ENCODE measurements at regions not wholly inside any gene's neighbourhood (a gene's known extent, or its start where the extent isn't known, plus 50 kb on each side); places are given as distances from the start of the nearest gene placed in this dataset.

DNA sequence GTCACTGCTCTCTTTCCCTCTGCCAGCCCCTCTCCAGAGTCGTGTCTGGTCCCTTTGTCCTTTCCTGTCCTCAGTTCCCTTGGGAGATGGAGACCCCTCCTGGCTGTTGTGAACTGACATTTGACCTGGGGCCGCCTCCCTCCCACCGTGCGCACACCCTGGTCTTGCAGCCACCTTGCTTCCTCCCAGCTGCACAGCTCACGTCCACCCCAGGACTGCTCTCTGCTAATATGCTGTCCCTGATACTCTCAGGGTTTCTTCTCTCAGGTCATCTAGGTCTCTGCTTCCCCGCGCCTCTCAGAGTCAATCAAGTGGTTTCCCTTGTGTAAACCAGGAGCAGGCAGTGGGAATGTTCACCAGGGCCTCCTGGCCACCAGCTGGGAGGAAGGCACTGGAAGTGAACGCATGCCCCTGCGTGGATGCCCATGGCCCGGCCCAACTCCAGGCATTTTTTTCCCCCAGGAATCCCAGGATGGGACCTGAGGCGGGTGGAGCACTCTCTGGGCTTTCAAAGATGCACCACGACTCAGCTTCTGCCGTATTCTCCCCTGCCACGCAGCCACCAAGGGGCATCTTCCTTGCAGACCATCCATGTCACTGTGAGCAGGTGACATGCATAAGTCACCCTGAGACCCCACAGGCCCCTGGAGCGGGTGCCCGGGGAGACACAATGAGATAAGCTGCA lies 142.4 kb downstream of the OLFM1 start:
- H3K4me3 ChIP-seq (ENCODE audit: low read length, poor library complexity, severe bottlenecking), result no peak overlapping the region
- TF ChIP-seq, protein P1, sequence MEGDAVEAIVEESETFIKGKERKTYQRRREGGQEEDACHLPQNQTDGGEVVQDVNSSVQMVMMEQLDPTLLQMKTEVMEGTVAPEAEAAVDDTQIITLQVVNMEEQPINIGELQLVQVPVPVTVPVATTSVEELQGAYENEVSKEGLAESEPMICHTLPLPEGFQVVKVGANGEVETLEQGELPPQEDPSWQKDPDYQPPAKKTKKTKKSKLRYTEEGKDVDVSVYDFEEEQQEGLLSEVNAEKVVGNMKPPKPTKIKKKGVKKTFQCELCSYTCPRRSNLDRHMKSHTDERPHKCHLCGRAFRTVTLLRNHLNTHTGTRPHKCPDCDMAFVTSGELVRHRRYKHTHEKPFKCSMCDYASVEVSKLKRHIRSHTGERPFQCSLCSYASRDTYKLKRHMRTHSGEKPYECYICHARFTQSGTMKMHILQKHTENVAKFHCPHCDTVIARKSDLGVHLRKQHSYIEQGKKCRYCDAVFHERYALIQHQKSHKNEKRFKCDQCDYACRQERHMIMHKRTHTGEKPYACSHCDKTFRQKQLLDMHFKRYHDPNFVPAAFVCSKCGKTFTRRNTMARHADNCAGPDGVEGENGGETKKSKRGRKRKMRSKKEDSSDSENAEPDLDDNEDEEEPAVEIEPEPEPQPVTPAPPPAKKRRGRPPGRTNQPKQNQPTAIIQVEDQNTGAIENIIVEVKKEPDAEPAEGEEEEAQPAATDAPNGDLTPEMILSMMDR (conservative IDR thresholded peaks at IDR 0.05; ENCODE audit: low read length), result no peak
- TF ChIP-seq EZH2phosphoT487 (IDR thresholded peaks at IDR 0.05; ENCODE audit: borderline replicate concordance), result no peak

DNA sequence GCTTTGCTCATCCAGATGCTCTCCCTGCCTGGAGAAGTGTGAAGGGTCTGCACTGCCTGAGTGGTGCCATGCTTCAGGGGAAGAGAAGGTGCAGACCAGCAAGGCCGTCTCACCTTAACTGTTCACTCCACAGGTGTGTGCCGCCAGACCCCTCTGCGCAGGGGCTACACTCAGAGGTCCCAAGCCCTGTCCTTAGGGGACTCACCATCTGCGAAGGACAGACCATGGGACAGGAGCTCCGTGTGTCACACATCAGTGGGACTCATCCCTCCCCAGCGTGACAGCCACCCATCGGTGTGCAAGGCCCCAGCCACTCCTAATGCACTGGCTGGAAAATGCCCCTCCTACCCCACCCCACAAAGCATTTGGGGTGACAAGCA lies 142.9 kb downstream of the OLFM1 start:
- Histone ChIP-seq H3K36me3 (ENCODE audit: insufficient read depth, low read length) (no peaks in the 10 kb centered on the region), H2AFZ (ENCODE audit: low read length) (no peak overlapping the region), H3K4me3 (ENCODE audit: low read length, poor library complexity, severe bottlenecking) (no peak overlapping the region), H4K20me1 (ENCODE audit: insufficient read depth, low read length, poor library complexity, severe bottlenecking) (no peaks in the 10 kb centered on the region), H3K9me2 (replicated peaks; ENCODE audit: low read depth, low read length) (no peaks in the 10 kb centered on the region), H3K4me2 (ENCODE audit: low read depth, low read length, poor library complexity, severe bottlenecking) (no peak overlapping the region), H3K9ac (ENCODE audit: low read depth, low read length, poor library complexity, severe bottlenecking) (no peak overlapping the region), H3K4me1 (ENCODE audit: insufficient read depth, low read length, poor library complexity, severe bottlenecking) (peaks cover 21% of the 10 kb centered on the region), H3F3A (ENCODE audit: low read depth) (no peaks in the 10 kb centered on the region), H3K9me3 (ENCODE audit: insufficient read depth, low read depth, low read length) (no peaks in the 10 kb centered on the region; the same call in 1 of the 2 replicates), H3K27me3 (ENCODE audit: insufficient read depth, low read length, poor library complexity, severe bottlenecking) (no peaks in the 10 kb centered on the region), H3K79me2 (ENCODE audit: insufficient read depth, low read length) (no peaks in the 10 kb centered on the region)
- no peak for TF ChIP-seq EZH2phosphoT487 (IDR thresholded peaks at IDR 0.05; ENCODE audit: borderline replicate concordance)

More for the DNA sequence above, 142.4 kb downstream of the OLFM1 start:
- H3K36me3 ChIP-seq (ENCODE audit: insufficient read depth, low read length), result no peaks in the 10 kb centered on the region
- peaks cover 22% of the 10 kb centered on the region for H3K4me1 ChIP-seq (ENCODE audit: insufficient read depth, low read length, poor library complexity, severe bottlenecking)
- no peaks in the 10 kb centered on the region; the same call in 1 of the 2 replicates for H3K9me3 ChIP-seq (ENCODE audit: insufficient read depth, low read depth, low read length)
- H3K4me2 ChIP-seq (ENCODE audit: low read depth, low read length, poor library complexity, severe bottlenecking), result no peak overlapping the region
- H2AFZ ChIP-seq (ENCODE audit: low read length), result no peak overlapping the region
- no peaks in the 10 kb centered on the region for H3F3A ChIP-seq (ENCODE audit: low read depth)
- H4K20me1 ChIP-seq (ENCODE audit: insufficient read depth, low read length, poor library complexity, severe bottlenecking), result no peaks in the 10 kb centered on the region
- no peaks in the 10 kb centered on the region for H3K9me2 ChIP-seq (replicated peaks; ENCODE audit: low read depth, low read length)
- H3K27me3 ChIP-seq (ENCODE audit: insufficient read depth, low read length, poor library complexity, severe bottlenecking), result no peaks in the 10 kb centered on the region
- no peak overlapping the region for H3K9ac ChIP-seq (ENCODE audit: low read depth, low read length, poor library complexity, severe bottlenecking)
- H3K79me2 ChIP-seq (ENCODE audit: insufficient read depth, low read length), result no peaks in the 10 kb centered on the region

DNA sequence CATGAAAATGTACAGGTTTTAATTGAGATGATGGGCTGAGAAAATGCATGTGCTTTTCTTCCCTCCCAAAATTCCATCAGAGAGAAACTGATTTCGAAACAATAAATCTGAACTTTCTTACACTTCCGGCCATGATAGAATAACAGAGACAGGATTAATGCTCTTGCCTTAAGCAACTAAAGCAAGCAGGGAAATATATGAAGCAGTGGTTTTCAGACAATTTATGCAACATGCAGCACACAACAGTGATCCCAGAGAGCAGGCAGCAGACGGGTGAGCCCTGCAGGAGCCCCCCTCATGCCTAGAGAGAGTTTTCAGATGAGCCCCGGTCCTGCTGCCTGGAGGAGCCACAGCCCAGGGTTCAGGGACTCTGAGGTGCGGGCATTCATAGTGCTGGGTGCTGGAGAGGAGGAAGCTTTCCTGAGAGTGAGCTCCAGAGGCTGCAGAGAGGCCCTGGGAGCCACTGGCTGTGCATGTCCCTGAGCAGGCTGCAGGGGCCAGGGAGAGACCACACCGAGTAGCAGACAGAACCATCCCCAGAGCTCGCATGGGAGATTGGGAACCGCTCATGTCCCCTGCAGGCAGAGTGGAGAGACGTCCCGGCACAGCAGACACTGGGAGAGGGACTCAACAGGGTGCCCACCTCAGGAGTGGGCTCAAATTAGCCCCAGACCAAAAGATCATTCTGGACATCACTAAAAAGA lies 143.5 kb downstream of the OLFM1 start:
- Histone ChIP-seq H4K20me1 (ENCODE audit: insufficient read depth, low read length, poor library complexity, severe bottlenecking) (no peaks in the 10 kb centered on the region), H3K9ac (ENCODE audit: low read depth, low read length, poor library complexity, severe bottlenecking) (no peak overlapping the region), H3F3A (ENCODE audit: low read depth) (no peaks in the 10 kb centered on the region), H3K27me3 (ENCODE audit: insufficient read depth, low read length, poor library complexity, severe bottlenecking) (no peaks in the 10 kb centered on the region), H3K9me2 (replicated peaks; ENCODE audit: low read depth, low read length) (no peaks in the 10 kb centered on the region), H3K4me3 (ENCODE audit: low read length, poor library complexity, severe bottlenecking) (no peak overlapping the region), H3K36me3 (ENCODE audit: insufficient read depth, low read length) (no peaks in the 10 kb centered on the region), H2AFZ (ENCODE audit: low read length) (no peak overlapping the region), H3K79me2 (ENCODE audit: insufficient read depth, low read length) (no peaks in the 10 kb centered on the region), H3K9me3 (ENCODE audit: insufficient read depth, low read depth, low read length) (no peaks in the 10 kb centered on the region; the same call in 1 of the 2 replicates), H3K4me2 (ENCODE audit: low read depth, low read length, poor library complexity, severe bottlenecking) (no peak overlapping the region), H3K4me1 (ENCODE audit: insufficient read depth, low read length, poor library complexity, severe bottlenecking) (peaks cover 21% of the 10 kb centered on the region)
- TF ChIP-seq, protein P1 (conservative IDR thresholded peaks at IDR 0.05; ENCODE audit: low read length), result no peak
- TF ChIP-seq EZH2phosphoT487 (IDR thresholded peaks at IDR 0.05; ENCODE audit: borderline replicate concordance), result no peak

All from Loucy (cell line).